Epithelial cell of prostate (primary cell): ENCODE measurements at regions not wholly inside any gene's neighbourhood (a gene's known extent, or its start where the extent isn't known, plus 50 kb on each side); places are given as distances from the start of the nearest gene placed in this dataset.

Experiments used
- DNase-seq: peaks from one replicate; pipeline ENCODE4 v3.0.0-alpha.2; 2011; ENCODE audit warnings: low read depth, low spot score
- H3K27ac ChIP-seq: fragments of 450-650 bp; 2 replicates; pipeline ENCODE4 v1.5.1; 2017; ENCODE audit warnings: mild to moderate bottlenecking

DNA sequence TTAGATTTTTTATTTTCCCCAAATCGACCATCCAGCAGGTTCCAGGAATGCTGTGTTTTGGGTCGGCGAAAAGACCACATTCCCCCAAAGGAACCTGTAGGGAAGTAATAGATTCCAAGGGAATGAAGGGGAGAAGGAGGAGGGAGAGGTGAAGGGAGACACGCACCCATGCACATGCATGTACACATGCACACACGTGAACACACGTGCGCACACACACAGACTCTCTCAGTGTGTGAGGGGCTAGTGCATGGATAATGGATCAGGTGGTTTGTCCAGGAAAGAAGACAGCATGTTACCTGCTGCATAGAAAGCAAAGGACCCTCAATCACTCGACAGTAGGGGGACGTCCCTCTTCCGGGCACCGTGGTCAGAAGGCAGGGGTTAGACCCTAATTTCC is 52.4 kb upstream of the PDE10A start:
- no peak overlapping the region for H3K27ac ChIP-seq
- no peak for DNase-seq

GRCh38 chr6:165714907-165715306 is 51.9 kb upstream of the PDE10A start:
- DNase-seq = no peak
- H3K27ac ChIP-seq = no peak overlapping the region

GRCh38 chr6:165713845-165714466 is 50.9 kb upstream of the PDE10A start:
- no peak overlapping the region for H3K27ac ChIP-seq
- no peak for DNase-seq
